ENCODE measurements at regions not wholly inside any gene's neighbourhood (a gene's known extent, or its start where the extent isn't known, plus 50 kb on each side); places are given as distances from the start of the nearest gene placed in this dataset.

DNA sequence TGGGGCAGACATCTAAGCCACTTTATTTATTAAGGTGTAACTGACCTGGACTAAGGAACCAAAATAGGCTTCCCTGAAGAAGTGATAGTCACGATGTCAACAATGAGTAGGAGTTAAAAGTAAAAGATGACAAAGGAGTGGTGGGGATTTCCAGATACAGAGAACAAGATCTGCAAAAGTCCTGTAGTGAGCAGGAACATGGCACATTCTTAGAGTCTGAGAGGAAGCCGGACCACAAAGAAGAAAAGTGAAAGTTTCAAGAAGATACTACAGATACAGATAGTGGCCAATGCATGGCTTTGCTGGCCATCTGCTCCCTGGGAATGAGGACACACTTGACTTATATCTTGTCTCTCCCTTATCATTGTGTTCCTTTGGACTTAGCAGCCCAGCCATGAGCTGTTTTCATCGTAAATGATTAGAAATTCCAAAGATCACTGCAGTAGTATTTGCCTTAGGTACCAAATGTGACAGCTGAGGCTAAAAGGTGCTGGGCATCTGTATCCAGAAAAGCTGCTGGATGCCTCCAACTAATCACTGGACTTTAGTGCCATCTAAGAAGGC, 302.4 kb upstream of the NR5A2 start:
- Histone ChIP-seq H3K14ac (ENCODE audit: low read length) (no peak overlapping the region), H4K91ac (ENCODE audit: low read depth, low read length) (no peak overlapping the region), H3K4me1 (ENCODE audit: control insufficient read depth in 1 of 2, insufficient read depth in 2 of 2, low read length in 2 of 2) (no peaks in the 10 kb centered on the region), H2BK120ac (ENCODE audit: insufficient read depth, low read length, poor library complexity) (no peak overlapping the region), H3K4me2 (ENCODE audit: low read length) (no peak overlapping the region), H2BK5ac (ENCODE audit: low read depth, low read length, poor library complexity) (no peak overlapping the region), H4K12ac (ENCODE audit: low read depth, low read length) (no peak overlapping the region), H2BK12ac (ENCODE audit: low read length) (no peak overlapping the region), H3K27me3 (ENCODE audit: insufficient read depth, low read length) (no peaks in the 10 kb centered on the region), H3K9me3 (ENCODE audit: insufficient read depth, low read depth, low read length) (no peaks in the 10 kb centered on the region), H4K8ac (ENCODE audit: low read depth, low read length) (no peak overlapping the region), H3K9ac (ENCODE audit: low read length) (no peak overlapping the region), H2AK5ac (ENCODE audit: low read length) (no peak overlapping the region), H3K4me3 (ENCODE audit: low read depth, low read length) (no peak overlapping the region), H3K18ac (ENCODE audit: low read length) (no peak overlapping the region), H3K79me1 (ENCODE audit: low read length) (no peaks in the 10 kb centered on the region), H3K4ac (ENCODE audit: low read depth, low read length) (no peak overlapping the region), H3K27ac (ENCODE audit: low read depth, low read length) (no peak overlapping the region), H3K79me2 (ENCODE audit: control insufficient read depth, insufficient read depth, low read length, poor library complexity) (no peaks in the 10 kb centered on the region), H3K36me3 (ENCODE audit: control insufficient read depth in 1 of 2, insufficient read depth in 2 of 2, low read length in 2 of 2) (no peaks in the 10 kb centered on the region), H3K23ac (ENCODE audit: low read length) (no peak overlapping the region), H2AFZ (ENCODE audit: insufficient read depth, low read length, poor library complexity) (no peak overlapping the region)
- no CpG with 5 or more reads among the region's 3 CpGs for WGBS (ENCODE audit: extremely low coverage, insufficient coverage, insufficient read length)
- DNase-seq = no peak

GRCh38 chr1:199727682-199728081, 299.8 kb upstream of the NR5A2 start:
- H2BK12ac ChIP-seq (ENCODE audit: low read length) = no peak overlapping the region
- WGBS (ENCODE audit: extremely low coverage, insufficient coverage, insufficient read length) = no CpG with 5 or more reads among the region's 2 CpGs
- no peaks in the 10 kb centered on the region for H3K36me3 ChIP-seq (ENCODE audit: control insufficient read depth in 1 of 2, insufficient read depth in 2 of 2, low read length in 2 of 2)
- H3K27ac ChIP-seq (ENCODE audit: low read depth, low read length) = no peak overlapping the region
- H3K79me1 ChIP-seq (ENCODE audit: low read length) = no peaks in the 10 kb centered on the region
- no peak overlapping the region for H3K4me3 ChIP-seq (ENCODE audit: low read depth, low read length)
- H3K4ac ChIP-seq (ENCODE audit: low read depth, low read length) = no peak overlapping the region
- H4K8ac ChIP-seq (ENCODE audit: low read depth, low read length) = no peak overlapping the region
- H3K23ac ChIP-seq (ENCODE audit: low read length) = no peak overlapping the region
- H3K79me2 ChIP-seq (ENCODE audit: control insufficient read depth, insufficient read depth, low read length, poor library complexity) = no peaks in the 10 kb centered on the region
- H3K4me2 ChIP-seq (ENCODE audit: low read length) = no peak overlapping the region
- no peak overlapping the region for H4K12ac ChIP-seq (ENCODE audit: low read depth, low read length)
- no peak overlapping the region for H2BK5ac ChIP-seq (ENCODE audit: low read depth, low read length, poor library complexity)
- no peak overlapping the region for H3K14ac ChIP-seq (ENCODE audit: low read length)
- no peaks in the 10 kb centered on the region for H3K9me3 ChIP-seq (ENCODE audit: insufficient read depth, low read depth, low read length)
- H3K4me1 ChIP-seq (ENCODE audit: control insufficient read depth in 1 of 2, insufficient read depth in 2 of 2, low read length in 2 of 2) = no peaks in the 10 kb centered on the region
- H4K91ac ChIP-seq (ENCODE audit: low read depth, low read length) = no peak overlapping the region
- no peak overlapping the region for H3K18ac ChIP-seq (ENCODE audit: low read length)
- no peak for DNase-seq
- no peak overlapping the region for H3K9ac ChIP-seq (ENCODE audit: low read length)
- no peaks in the 10 kb centered on the region for H3K27me3 ChIP-seq (ENCODE audit: insufficient read depth, low read length)
- no peak overlapping the region for H2BK120ac ChIP-seq (ENCODE audit: insufficient read depth, low read length, poor library complexity)
- no peak overlapping the region for H2AK5ac ChIP-seq (ENCODE audit: low read length)
- no peak overlapping the region for H2AFZ ChIP-seq (ENCODE audit: insufficient read depth, low read length, poor library complexity)

DNA sequence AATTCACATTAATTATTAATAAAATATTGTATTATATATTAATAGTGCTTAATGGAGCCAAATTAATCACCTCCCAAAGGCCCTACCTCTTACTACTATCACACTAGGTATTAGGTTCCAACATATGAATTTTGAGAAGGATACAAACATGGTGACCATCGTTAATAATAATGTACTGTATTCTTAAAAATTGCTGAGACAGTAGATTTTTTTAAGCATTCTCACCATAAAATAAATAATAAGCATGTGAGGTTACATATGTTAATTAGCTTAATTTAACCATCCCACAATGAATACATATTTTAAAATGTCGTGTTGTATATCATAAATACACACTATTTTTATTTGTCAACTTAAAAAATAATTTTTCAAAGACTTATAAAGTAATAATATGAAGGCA, 299.2 kb upstream of the NR5A2 start:
- Histone ChIP-seq H2AFZ (ENCODE audit: insufficient read depth, low read length, poor library complexity) (no peak overlapping the region), H3K9me3 (ENCODE audit: insufficient read depth, low read depth, low read length) (no peaks in the 10 kb centered on the region), H2AK5ac (ENCODE audit: low read length) (no peak overlapping the region), H4K8ac (ENCODE audit: low read depth, low read length) (no peak overlapping the region), H4K91ac (ENCODE audit: low read depth, low read length) (no peak overlapping the region), H3K4me2 (ENCODE audit: low read length) (no peak overlapping the region), H2BK12ac (ENCODE audit: low read length) (no peak overlapping the region), H3K18ac (ENCODE audit: low read length) (no peak overlapping the region), H3K27me3 (ENCODE audit: insufficient read depth, low read length) (no peaks in the 10 kb centered on the region), H3K4me1 (ENCODE audit: control insufficient read depth in 1 of 2, insufficient read depth in 2 of 2, low read length in 2 of 2) (no peaks in the 10 kb centered on the region), H3K27ac (ENCODE audit: low read depth, low read length) (no peak overlapping the region), H3K4ac (ENCODE audit: low read depth, low read length) (no peak overlapping the region), H3K4me3 (ENCODE audit: low read depth, low read length) (no peak overlapping the region), H3K9ac (ENCODE audit: low read length) (no peak overlapping the region), H3K79me2 (ENCODE audit: control insufficient read depth, insufficient read depth, low read length, poor library complexity) (no peaks in the 10 kb centered on the region), H2BK5ac (ENCODE audit: low read depth, low read length, poor library complexity) (no peak overlapping the region), H3K14ac (ENCODE audit: low read length) (no peak overlapping the region), H2BK120ac (ENCODE audit: insufficient read depth, low read length, poor library complexity) (no peak overlapping the region), H4K12ac (ENCODE audit: low read depth, low read length) (no peak overlapping the region), H3K23ac (ENCODE audit: low read length) (no peak overlapping the region), H3K79me1 (ENCODE audit: low read length) (no peaks in the 10 kb centered on the region), H3K36me3 (ENCODE audit: control insufficient read depth in 1 of 2, insufficient read depth in 2 of 2, low read length in 2 of 2) (no peaks in the 10 kb centered on the region)
- no peak for DNase-seq
- no CpG with 5 or more reads among the region's 2 CpGs for WGBS (ENCODE audit: extremely low coverage, insufficient coverage, insufficient read length)

- Histone ChIP-seq H4K8ac (ENCODE audit: low read depth, low read length) (no peak overlapping the region), H3K27me3 (ENCODE audit: insufficient read depth, low read length) (no peaks in the 10 kb centered on the region), H4K12ac (ENCODE audit: low read depth, low read length) (no peak overlapping the region), H2BK5ac (ENCODE audit: low read depth, low read length, poor library complexity) (no peak overlapping the region), H3K14ac (ENCODE audit: low read length) (no peak overlapping the region), H3K36me3 (ENCODE audit: control insufficient read depth in 1 of 2, insufficient read depth in 2 of 2, low read length in 2 of 2) (no peaks in the 10 kb centered on the region), H3K9ac (ENCODE audit: low read length) (no peak overlapping the region), H3K27ac (ENCODE audit: low read depth, low read length) (no peak overlapping the region), H2AFZ (ENCODE audit: insufficient read depth, low read length, poor library complexity) (no peak overlapping the region), H2AK5ac (ENCODE audit: low read length) (no peak overlapping the region), H2BK12ac (ENCODE audit: low read length) (no peak overlapping the region), H3K9me3 (ENCODE audit: insufficient read depth, low read depth, low read length) (no peaks in the 10 kb centered on the region), H3K23ac (ENCODE audit: low read length) (no peak overlapping the region), H3K4me3 (ENCODE audit: low read depth, low read length) (no peak overlapping the region), H3K4me2 (ENCODE audit: low read length) (no peak overlapping the region), H2BK120ac (ENCODE audit: insufficient read depth, low read length, poor library complexity) (no peak overlapping the region), H3K79me1 (ENCODE audit: low read length) (no peaks in the 10 kb centered on the region), H3K4me1 (ENCODE audit: control insufficient read depth in 1 of 2, insufficient read depth in 2 of 2, low read length in 2 of 2) (no peaks in the 10 kb centered on the region), H3K79me2 (ENCODE audit: control insufficient read depth, insufficient read depth, low read length, poor library complexity) (no peaks in the 10 kb centered on the region), H4K91ac (ENCODE audit: low read depth, low read length) (no peak overlapping the region), H3K18ac (ENCODE audit: low read length) (no peak overlapping the region), H3K4ac (ENCODE audit: low read depth, low read length) (no peak overlapping the region)
- no CpG with 5 or more reads among the region's 2 CpGs for WGBS (ENCODE audit: extremely low coverage, insufficient coverage, insufficient read length)
- peak in 1 of 2 donors; percentile 19 for DNase-seq
Observed at GRCh38 chr1:199733125-199733524, 294.4 kb upstream of the NR5A2 start.

Data from trophoblast cell (in vitro differentiated cells and primary cell).